DND-41 (cell line): ENCODE measurements at regions not wholly inside any gene's neighbourhood (a gene's known extent, or its start where the extent isn't known, plus 50 kb on each side); places are given as distances from the start of the nearest gene placed in this dataset.

Experiments used
- ATAC-seq: fragments of 200-7000 bp; cut with Tn5 transposase; 3 replicates; pipeline ENCODE4 v1.9.1; 2021; ENCODE audit warnings: low read depth; ENCODE audit not compliant: insufficient read depth
- DNase-seq: peaks from one replicate; pipeline ENCODE4 v3.0.0-alpha.2; 2020
- H2AFZ ChIP-seq: 2 replicates; pipeline ENCODE4 v1.6.0; 2012; ENCODE audit warnings: low read depth, low read length
- H3K27ac ChIP-seq: 2 replicates; pipeline ENCODE4 v1.5.1; 2012; ENCODE audit warnings: low read length, inconsistent platforms
- H3K27me3 ChIP-seq: fragments of 200-600 bp; sonication (generic); 2 replicates; pipeline ENCODE4 v1.6.0; 2012; ENCODE audit warnings: low read length, mild to moderate bottlenecking, inconsistent platforms; ENCODE audit not compliant: insufficient read depth, poor library complexity
- H3K36me3 ChIP-seq: 2 replicates; pipeline ENCODE4 v1.5.1; 2012; ENCODE audit warnings: low read length, inconsistent platforms; ENCODE audit not compliant: insufficient read depth
- H3K4me1 ChIP-seq: 2 replicates; pipeline ENCODE4 v1.5.1; 2012; ENCODE audit warnings: mild to moderate bottlenecking, low read length; ENCODE audit not compliant: insufficient read depth
- H3K4me2 ChIP-seq: 2 replicates; pipeline ENCODE4 v1.6.0; 2012; ENCODE audit warnings: mild to moderate bottlenecking, moderate library complexity, low read length, inconsistent platforms; ENCODE audit not compliant: insufficient read depth
- H3K4me3 ChIP-seq, 2 experiments: fragments of 200-600 bp in 1 of 2; shearing (Covaris generic) in 1 of 2; 2 replicates each; pipeline ENCODE4 v1.5.1; 2012 to 2016; ENCODE audit warnings: inconsistent platforms in 2 of 2, low read length in 2 of 2, mild to moderate bottlenecking in 2 of 2, low read depth in 1 of 2, moderate library complexity in 1 of 2
- H3K79me2 ChIP-seq: 2 replicates; pipeline ENCODE4 v1.6.0; 2012; ENCODE audit warnings: low read length, inconsistent platforms; ENCODE audit not compliant: insufficient read depth
- H3K9ac ChIP-seq: 2 replicates; pipeline ENCODE4 v1.6.0; 2012; ENCODE audit warnings: low read depth, mild to moderate bottlenecking, inconsistent platforms, low read length, moderate library complexity
- H3K9me3 ChIP-seq: 2 replicates; pipeline ENCODE4 v1.5.1; 2012; ENCODE audit warnings: low read length, moderate library complexity, mild to moderate bottlenecking, inconsistent platforms; ENCODE audit not compliant: insufficient read depth, severe bottlenecking
- H4K20me1 ChIP-seq: 2 replicates; pipeline ENCODE4 v1.6.0; 2012; ENCODE audit warnings: low read length; ENCODE audit not compliant: insufficient read depth
- CTCF ChIP-seq: IDR thresholded peaks from 2 replicates; pipeline ENCODE4 v1.5.1; 2012; ENCODE audit warnings: borderline replicate concordance, low read length, moderate library complexity, mild to moderate bottlenecking; ENCODE audit not compliant: poor library complexity, severe bottlenecking; ENCODE audit errors: extremely low read depth
- EZH2 ChIP-seq: IDR thresholded peaks from 3 replicates; pipeline ENCODE4 v1.6.1; 2012; ENCODE audit warnings: borderline replicate concordance, low read depth, mild to moderate bottlenecking, moderate library complexity, low read length, inconsistent platforms; ENCODE audit not compliant: severe bottlenecking

GRCh38 chr22:46058091-46058420, 81.1 kb upstream of the WNT7B start:
- DNase-seq (peak; percentile 74), ATAC-seq (peak; percentile 80)
- Histone ChIP-seq H3K9me3 (no peaks in the 10 kb centered on the region), H3K27ac (peak overlapping the region; percentile 79), H3K27me3 (no peaks in the 10 kb centered on the region), H3K4me3 (peak overlapping the region in 1 of 2 experiments; percentile 48; a peak in 2 of 4 replicates), H3K9ac (peak overlapping the region; percentile 95), H2AFZ (peak overlapping the region; percentile 50), H3K4me1 (peaks cover 53% of the 10 kb centered on the region), H4K20me1 (no peaks in the 10 kb centered on the region), H3K4me2 (peak overlapping the region; percentile 59), H3K36me3 (peaks cover 8% of the 10 kb centered on the region), H3K79me2 (peaks cover 96% of the 10 kb centered on the region)
- TF ChIP-seq EZH2 (no peak), CTCF (no peak)

GRCh38 chr22:46058591-46059519, 81.9 kb upstream of the WNT7B start:
- Histone ChIP-seq H3K27ac (peak overlapping the region; percentile 79), H3K9me3 (no peaks in the 10 kb centered on the region), H3K4me2 (peak overlapping the region; percentile 59), H3K4me3 (peak overlapping the region in 1 of 2 experiments; percentile 29; a peak in 1 of 4 replicates), H3K79me2 (peaks cover 96% of the 10 kb centered on the region), H2AFZ (peak overlapping the region; percentile 19; the same call in 1 of the 2 replicates), H3K27me3 (no peaks in the 10 kb centered on the region), H3K36me3 (peaks cover 8% of the 10 kb centered on the region), H4K20me1 (peaks cover 5% of the 10 kb centered on the region; the same call in 1 of the 2 replicates), H3K9ac (peak overlapping the region; percentile 95), H3K4me1 (peaks cover 50% of the 10 kb centered on the region)
- DNase-seq = no peak
- no peak for ATAC-seq
- TF ChIP-seq CTCF = no peak
- no peak for TF ChIP-seq EZH2

GRCh38 chr22:46060292-46061123, 83.5 kb upstream of the WNT7B start:
- DNase-seq (no peak), ATAC-seq (no peak)
- peaks cover 97% of the 10 kb centered on the region for H3K79me2 ChIP-seq
- H3K4me3 ChIP-seq = no peak overlapping the region
- no peak overlapping the region for H3K27ac ChIP-seq
- TF ChIP-seq EZH2 (no peak), CTCF (no peak)
- H3K4me1 ChIP-seq = peaks cover 37% of the 10 kb centered on the region
- H2AFZ ChIP-seq = no peak overlapping the region
- no peak overlapping the region for H3K4me2 ChIP-seq
- no peak overlapping the region for H3K9ac ChIP-seq
- H3K9me3 ChIP-seq = no peaks in the 10 kb centered on the region
- H4K20me1 ChIP-seq = peaks cover 5% of the 10 kb centered on the region; the same call in 1 of the 2 replicates
- H3K36me3 ChIP-seq = peaks cover 8% of the 10 kb centered on the region
- no peaks in the 10 kb centered on the region for H3K27me3 ChIP-seq
